Psoas muscle (tissue), 7 donors: ENCODE measurements at regions not wholly inside any gene's neighbourhood (a gene's known extent, or its start where the extent isn't known, plus 50 kb on each side); places are given as distances from the start of the nearest gene placed in this dataset.
A peak's percentile ranks its signal among the peaks of the same experiment; 100 is the strongest.

Experiments
- ATAC-seq, 4 donors: fragments of 200-7000 bp; cut with Tn5 transposase; one replicate each; pipeline ENCODE4 v1.9.1; 2020; ENCODE audit warnings: moderate library complexity in 3 of 4, mild to moderate bottlenecking in 2 of 4
- DNase-seq, 2 donors: peaks; one replicate each; pipeline ENCODE4 v3.0.0-alpha.2; 2020
- H3K27ac ChIP-seq: fragments of 200-600 bp; one replicate; pipeline ENCODE4 v1.8.0; 2022
- H3K27me3 ChIP-seq, 3 donors: fragments of 200-600 bp in 1 of 3; one replicate each; pipeline versions ENCODE4 v1.6.1 to v1.8.0; 2013 to 2022; ENCODE audit warnings: low read length in 2 of 3, mild to moderate bottlenecking in 2 of 3, moderate library complexity in 1 of 3; ENCODE audit not compliant: insufficient read depth in 3 of 3
- H3K36me3 ChIP-seq, 2 donors: fragments of 200-600 bp in 1 of 2; one replicate each; pipeline versions ENCODE4 v1.6.1 to v1.8.0; 2013 to 2022; ENCODE audit warnings: low read depth in 1 of 2, mild to moderate bottlenecking in 1 of 2, moderate library complexity in 1 of 2; ENCODE audit not compliant: insufficient read depth in 1 of 2
- H3K4me1 ChIP-seq: fragments of 200-600 bp; one replicate; pipeline ENCODE4 v1.8.0; 2022
- H3K4me3 ChIP-seq: fragments of 200-600 bp; one replicate; pipeline ENCODE4 v1.8.0; 2022; ENCODE audit warnings: mild to moderate bottlenecking
- H3K9me3 ChIP-seq: fragments of 200-600 bp; one replicate; pipeline ENCODE4 v1.8.0; 2022
- WGBS, 3 donors: extraction: QIAGEN DNeasy Blood & Tissue Kit; methylation state at CpG; one replicate each; pipeline versions ENCODE4 v1.1.6 to v1.1.7; 2013; 5-methylcytosine and 5-hydroxymethylcytosine counted together
- intact Hi-C, 2 donors: fragments of 100-400 bp; cut with DNase I; formaldehyde crosslinking; loops; one replicate each; pipeline versions ENCODE4 v1.11.0 to v1.14.2; 2022
- TF ChIP-seq, protein P1 (sequence below): fragments of 200-600 bp; IDR thresholded peaks from one replicate; pipeline ENCODE4 v1.8.0; 2022; ENCODE audit warnings: antibody characterized with exemption
- donor health status: healthy with polysubstance abuse.
- donor health status: DM: no; HTN: no; CAD: no; lungs with moderate emphysema.
- donor health status: Bipolar disorder and iron deficiency.
- donor health status: healthy.
- donor health status: DM: yes; HTN: yes; CAD: no.
- donor health status: DM: no; HTN: no; CAD: no.
- donor health status: DM: yes; HTN: yes; CAD: no.

DNA sequence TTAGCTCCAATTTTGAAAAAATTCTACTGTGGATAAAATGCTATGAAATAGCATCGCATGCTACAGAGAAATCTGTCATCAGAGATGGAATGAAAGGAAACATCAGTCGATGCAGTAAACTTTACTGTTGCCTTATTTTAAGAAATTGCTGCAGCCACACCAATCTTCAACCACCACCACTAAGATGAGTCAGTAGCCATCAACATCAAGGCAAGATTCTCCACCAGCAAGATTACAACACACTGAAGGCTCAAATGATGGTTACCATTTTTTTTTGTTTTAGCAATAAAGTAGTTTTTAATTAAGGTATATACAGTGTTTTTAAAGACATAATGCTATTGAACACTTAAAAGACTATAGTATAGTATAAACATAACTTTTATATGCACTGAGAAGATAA lies 95.6 kb upstream of the JUN start:
- H3K27ac ChIP-seq: no peak overlapping the region
- no peaks in the 10 kb centered on the region for H3K27me3 ChIP-seq
- intact Hi-C loops: no loop called here
- TF ChIP-seq, protein P1, sequence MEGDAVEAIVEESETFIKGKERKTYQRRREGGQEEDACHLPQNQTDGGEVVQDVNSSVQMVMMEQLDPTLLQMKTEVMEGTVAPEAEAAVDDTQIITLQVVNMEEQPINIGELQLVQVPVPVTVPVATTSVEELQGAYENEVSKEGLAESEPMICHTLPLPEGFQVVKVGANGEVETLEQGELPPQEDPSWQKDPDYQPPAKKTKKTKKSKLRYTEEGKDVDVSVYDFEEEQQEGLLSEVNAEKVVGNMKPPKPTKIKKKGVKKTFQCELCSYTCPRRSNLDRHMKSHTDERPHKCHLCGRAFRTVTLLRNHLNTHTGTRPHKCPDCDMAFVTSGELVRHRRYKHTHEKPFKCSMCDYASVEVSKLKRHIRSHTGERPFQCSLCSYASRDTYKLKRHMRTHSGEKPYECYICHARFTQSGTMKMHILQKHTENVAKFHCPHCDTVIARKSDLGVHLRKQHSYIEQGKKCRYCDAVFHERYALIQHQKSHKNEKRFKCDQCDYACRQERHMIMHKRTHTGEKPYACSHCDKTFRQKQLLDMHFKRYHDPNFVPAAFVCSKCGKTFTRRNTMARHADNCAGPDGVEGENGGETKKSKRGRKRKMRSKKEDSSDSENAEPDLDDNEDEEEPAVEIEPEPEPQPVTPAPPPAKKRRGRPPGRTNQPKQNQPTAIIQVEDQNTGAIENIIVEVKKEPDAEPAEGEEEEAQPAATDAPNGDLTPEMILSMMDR: no peak
- no peaks in the 10 kb centered on the region for H3K36me3 ChIP-seq
- DNase-seq (no peak), ATAC-seq (no peak)
- H3K9me3 ChIP-seq: no peaks in the 10 kb centered on the region
- WGBS, 3 donors: 92 to 96% (median 94%) methylated on average over 2 of the region's 2 CpGs
- peaks cover 49% of the 10 kb centered on the region for H3K4me1 ChIP-seq
- no peak overlapping the region for H3K4me3 ChIP-seq

DNA sequence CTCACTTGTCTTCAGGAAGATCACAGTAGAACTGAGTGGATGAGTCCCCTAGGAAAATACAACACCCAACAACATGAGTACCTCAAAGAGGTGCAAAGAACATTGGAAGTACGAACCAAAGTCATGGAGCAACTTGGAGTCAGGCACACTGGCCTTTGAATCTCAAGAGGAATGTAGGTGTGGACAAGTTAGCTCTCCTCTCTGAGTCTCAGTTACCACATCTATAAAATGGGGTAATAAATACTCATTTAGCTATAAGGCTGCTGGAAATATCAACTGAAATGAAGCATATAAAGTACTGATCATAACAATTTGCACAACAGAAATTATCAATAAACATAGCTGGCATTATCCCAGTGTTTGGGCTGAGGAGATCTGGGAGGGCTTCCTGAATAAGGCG lies 96.7 kb upstream of the JUN start:
- Histone ChIP-seq H3K27ac (no peak overlapping the region), H3K9me3 (no peaks in the 10 kb centered on the region), H3K36me3 (no peaks in the 10 kb centered on the region), H3K27me3 (no peaks in the 10 kb centered on the region), H3K4me1 (peaks cover 49% of the 10 kb centered on the region), H3K4me3 (no peak overlapping the region)
- DNase-seq: no peak
- intact Hi-C loops: loop anchor here in 1 of 2 donors (5.0 kb wide), 1 partner anchor 63 kb away; no protein-coding TSS in a partner anchor
- no peak for ATAC-seq
- TF ChIP-seq, protein P1: no peak
- 96 to 97% (median 97%) methylated on average over 2 of the region's 2 CpGs for WGBS, 3 donors

DNA sequence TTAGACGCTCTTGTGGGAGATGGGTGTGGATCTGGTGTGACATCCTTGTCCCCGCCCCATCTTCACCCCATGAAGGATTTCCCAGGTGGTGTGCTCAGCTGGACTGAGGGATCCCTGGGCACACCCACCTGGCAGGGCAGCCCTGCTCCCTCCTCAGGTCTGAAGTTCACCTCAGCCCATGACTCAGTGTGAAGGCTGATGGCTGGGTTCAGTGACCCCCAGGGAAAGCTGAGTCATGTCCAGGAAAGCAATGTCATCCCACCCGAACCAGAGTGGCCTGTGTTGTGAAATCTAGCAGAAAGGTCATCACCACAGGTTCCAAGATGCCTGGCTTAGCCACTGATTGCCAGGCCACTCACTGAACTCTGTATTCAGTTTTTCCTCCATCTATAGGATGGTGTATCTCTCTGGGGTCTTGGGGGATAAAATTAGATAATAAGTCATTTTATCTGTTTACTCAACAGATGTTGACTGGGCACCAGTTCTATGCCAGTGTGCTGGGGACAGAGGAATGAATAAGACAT lies 97.7 kb upstream of the JUN start:
- WGBS, 3 donors: 49 to 71% (median 65%) methylated on average over 3 of the region's 3 CpGs
- peak; percentile 73 to 86 for DNase-seq

GRCh38 chr1:58882322-58882948 lies 98.6 kb upstream of the JUN start:
- H3K27me3 ChIP-seq: no peaks in the 10 kb centered on the region
- TF ChIP-seq, protein P1: no peak
- DNase-seq: no peak
- 62 to 78% (median 63%) methylated on average over 12 of the region's 12 CpGs for WGBS, 3 donors
- no peak overlapping the region for H3K4me3 ChIP-seq
- no peak for ATAC-seq
- no peaks in the 10 kb centered on the region for H3K9me3 ChIP-seq
- intact Hi-C loops: loop anchor here in 1 of 2 donors (5.0 kb wide), 1 partner anchor 65 kb away; no protein-coding TSS in a partner anchor
- no peaks in the 10 kb centered on the region for H3K36me3 ChIP-seq
- H3K4me1 ChIP-seq: peaks cover 58% of the 10 kb centered on the region
- H3K27ac ChIP-seq: peak overlapping the region; percentile 88

More for the DNA sequence above, 97.7 kb upstream of the JUN start:
- H3K36me3 ChIP-seq: no peaks in the 10 kb centered on the region
- no peaks in the 10 kb centered on the region for H3K27me3 ChIP-seq
- TF ChIP-seq, protein P1: no peak
- H3K4me3 ChIP-seq: no peak overlapping the region
- H3K4me1 ChIP-seq: peaks cover 51% of the 10 kb centered on the region
- peak overlapping the region; percentile 88 for H3K27ac ChIP-seq
- intact Hi-C loops: loop anchor here in 1 of 2 donors (5.0 kb wide), 1 partner anchor 64 kb away; no protein-coding TSS in a partner anchor
- H3K9me3 ChIP-seq: no peaks in the 10 kb centered on the region
- peak; percentile 74 to 89 (median 84) for ATAC-seq
